A673 (cell line): ENCODE measurements at regions not wholly inside any gene's neighbourhood (a gene's known extent, or its start where the extent isn't known, plus 50 kb on each side); places are given as distances from the start of the nearest gene placed in this dataset.

Experiments used
- BruUV-seq: library from RNA; stranded (reverse); fragments of 400-500 nt; replicated peaks from 2 replicates; lab custom pipeline; 2021; lab: Mats Ljungman, UMichigan
- CTCF ChIA-PET: fragments of 300-600 bp; sonication (Branson Sonifier 250); formaldehyde crosslinking; loops from one replicate; lab custom pipeline; 2022; ENCODE audit warnings: antibody characterized with exemption; lab: Charles Lee
- POLR2A ChIA-PET: fragments of 300-600 bp; sonication (Branson Sonifier 250); formaldehyde crosslinking; loops from one replicate; lab custom pipeline; 2022; ENCODE audit warnings: antibody characterized with exemption; ENCODE audit not compliant: low non-redundant PET; lab: Charles Lee
- DNase-seq: peaks from one replicate; pipeline ENCODE4 v3.0.0-alpha.2; 2015; ENCODE audit warnings: low spot score
- H3K27ac ChIP-seq: fragments of 200-600 bp; sonication (generic); 2 replicates; pipeline ENCODE4 v1.5.1; 2016; ENCODE audit warnings: mixed run types, low read depth, mild to moderate bottlenecking, mixed read lengths, antibody characterized with exemption, low read length; ENCODE audit not compliant: poor library complexity, severe bottlenecking
- H3K27me3 ChIP-seq: fragments of 200-600 bp; sonication (generic); replicated peaks from 2 replicates; pipeline ENCODE4 v1.6.1; 2017; ENCODE audit warnings: mixed run types, low read depth, mild to moderate bottlenecking, mixed read lengths, antibody characterized with exemption, low read length; ENCODE audit not compliant: insufficient read depth, poor library complexity
- H3K36me3 ChIP-seq: fragments of 200-600 bp; sonication (generic); 2 replicates; pipeline ENCODE4 v1.6.1; 2016; ENCODE audit warnings: mixed run types, mild to moderate bottlenecking, mixed read lengths, antibody characterized with exemption, low read length; ENCODE audit not compliant: insufficient read depth, poor library complexity, severe bottlenecking
- H3K4me1 ChIP-seq: fragments of 200-600 bp; sonication (generic); 2 replicates; pipeline ENCODE4 v1.6.1; 2017; ENCODE audit warnings: mixed run types, mild to moderate bottlenecking, mixed read lengths, antibody characterized with exemption, low read length; ENCODE audit not compliant: insufficient read depth, poor library complexity, severe bottlenecking
- H3K4me3 ChIP-seq: fragments of 200-600 bp; sonication (generic); 2 replicates; pipeline ENCODE4 v1.5.1; 2016; ENCODE audit warnings: low read depth, mixed run types, mild to moderate bottlenecking, mixed read lengths, low read length; ENCODE audit not compliant: poor library complexity, severe bottlenecking
- H3K9me3 ChIP-seq: fragments of 200-600 bp; sonication (generic); 2 replicates; pipeline ENCODE4 v1.6.1; 2016; ENCODE audit warnings: mixed run types, low read depth, mild to moderate bottlenecking, mixed read lengths, antibody characterized with exemption, low read length; ENCODE audit not compliant: poor library complexity, severe bottlenecking
- CTCF ChIP-seq: fragments of 300-800, 200-600 bp; sonication (generic); conservative IDR thresholded peaks from 2 replicates; pipeline ENCODE4 v1.5.1; 2017; ENCODE audit warnings: low read depth, mild to moderate bottlenecking, antibody characterized with exemption, low read length, moderate library complexity, mixed read lengths
- EZH2 ChIP-seq: fragments of 200-600 bp; sonication (generic); IDR thresholded peaks from 2 replicates; pipeline ENCODE4 v1.6.1; 2017; ENCODE audit warnings: borderline replicate concordance, low read depth, mild to moderate bottlenecking, mixed read lengths, antibody characterized with exemption, low read length; ENCODE audit not compliant: poor library complexity, severe bottlenecking
- intact Hi-C: fragments of 100-400 bp; cut with micrococcal nuclease; formaldehyde crosslinking; loops from one replicate; pipeline ENCODE4 v1.10.0; 2022; ENCODE audit not compliant: unreplicated experiment

DNA sequence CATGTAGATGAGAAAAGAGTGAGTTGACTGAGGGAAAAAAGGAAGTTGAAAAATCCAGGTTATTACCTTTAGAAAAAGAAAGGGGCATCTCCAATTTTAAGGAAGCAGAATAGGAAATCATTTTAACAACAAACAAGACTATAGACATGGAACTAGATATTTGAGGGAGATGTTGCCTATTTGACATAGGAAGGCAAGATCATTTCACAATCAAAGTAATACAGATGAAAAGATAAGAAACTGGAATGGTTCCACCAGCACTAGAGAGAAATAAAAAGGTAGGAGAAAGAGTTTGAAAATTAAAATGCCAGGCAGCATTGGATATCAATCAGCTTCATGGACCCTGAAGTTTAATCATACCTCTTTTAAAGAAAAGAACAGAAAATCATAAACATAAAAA, 881.0 kb upstream of the MGAT4C start:
- ChIA-PET CTCF (no interaction called here), POLR2A (no interaction called here)
- Histone ChIP-seq H3K9me3 (peaks cover 4% of the 10 kb centered on the region), H3K36me3 (no peaks in the 10 kb centered on the region), H3K27me3 (no peaks in the 10 kb centered on the region), H3K4me1 (no peaks in the 10 kb centered on the region), H3K4me3 (no peak overlapping the region), H3K27ac (no peak overlapping the region)
- intact Hi-C loops: no loop called here
- TF ChIP-seq CTCF (no peak), EZH2 (no peak)
- DNase-seq: no peak
- BruUV-seq: no TSS peak

DNA sequence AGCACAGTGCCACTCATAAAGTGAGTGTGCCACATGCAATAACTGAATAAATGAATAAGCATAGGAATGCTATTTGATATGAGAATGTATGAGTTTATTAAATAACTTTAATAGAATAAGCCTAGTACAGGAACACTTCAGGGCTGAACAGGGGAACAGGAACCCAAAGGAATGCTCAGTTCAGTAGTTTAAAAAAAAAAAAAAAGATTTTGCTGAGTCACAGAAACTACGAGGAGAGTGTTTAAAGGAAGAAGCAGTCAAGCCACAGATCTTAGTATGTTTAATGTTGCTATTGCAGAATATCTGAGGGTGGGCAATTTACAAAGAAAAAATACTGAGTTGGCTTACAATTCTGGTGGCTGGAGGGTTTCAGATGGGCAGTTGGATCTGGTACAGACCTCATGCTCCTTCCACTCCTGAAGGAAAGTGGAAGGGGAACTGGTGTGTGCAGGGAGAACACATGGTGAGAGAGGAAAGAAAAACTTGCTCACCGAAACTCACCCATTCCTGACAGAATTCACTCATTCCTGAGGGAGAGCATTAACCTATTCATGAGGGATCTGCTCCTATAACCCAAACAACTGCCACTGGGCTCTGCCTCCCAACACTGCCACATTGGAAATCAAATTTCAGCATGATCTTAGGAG, 880.3 kb upstream of the MGAT4C start:
- DNase-seq: no peak
- no TSS peak for BruUV-seq
- H3K9me3 ChIP-seq: peaks cover 4% of the 10 kb centered on the region
- TF ChIP-seq EZH2: no peak
- no peak for TF ChIP-seq CTCF
- POLR2A ChIA-PET: no interaction called here
- no peak overlapping the region for H3K27ac ChIP-seq
- H3K27me3 ChIP-seq: no peaks in the 10 kb centered on the region
- no peaks in the 10 kb centered on the region for H3K36me3 ChIP-seq
- CTCF ChIA-PET: no interaction called here
- no peak overlapping the region for H3K4me3 ChIP-seq
- no peaks in the 10 kb centered on the region for H3K4me1 ChIP-seq
- intact Hi-C loops: no loop called here

DNA sequence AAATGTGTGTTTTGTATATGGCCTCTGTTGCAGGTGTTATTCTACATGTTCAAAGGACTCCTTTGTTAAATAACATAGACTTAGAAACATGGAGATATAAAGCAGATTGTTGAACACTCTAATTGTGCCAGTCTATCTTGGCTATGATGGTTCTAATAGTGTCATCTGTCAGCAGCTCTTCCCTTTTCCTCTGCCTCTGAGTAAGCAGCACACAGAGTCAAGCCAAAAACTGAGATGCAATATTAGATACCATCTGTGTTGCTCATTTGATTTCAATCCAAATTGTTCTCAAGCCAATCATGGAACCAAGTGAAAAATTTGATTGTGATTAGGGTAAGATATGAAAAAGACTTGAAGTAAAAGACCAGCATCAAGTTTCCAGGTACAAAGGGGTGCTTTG, 871.1 kb upstream of the MGAT4C start:
- CTCF ChIA-PET: no interaction called here
- H3K36me3 ChIP-seq: no peaks in the 10 kb centered on the region
- no peak for DNase-seq
- no peaks in the 10 kb centered on the region for H3K4me1 ChIP-seq
- intact Hi-C loops: no loop called here
- H3K9me3 ChIP-seq: no peaks in the 10 kb centered on the region
- H3K27ac ChIP-seq: no peak overlapping the region
- no peak overlapping the region for H3K4me3 ChIP-seq
- no TSS peak for BruUV-seq
- H3K27me3 ChIP-seq: no peaks in the 10 kb centered on the region
- POLR2A ChIA-PET: no interaction called here
- no peak for TF ChIP-seq CTCF
- TF ChIP-seq EZH2: no peak
